Peyer's patch (tissue), 4 donors: ENCODE measurements at regions not wholly inside any gene's neighbourhood (a gene's known extent, or its start where the extent isn't known, plus 50 kb on each side); places are given as distances from the start of the nearest gene placed in this dataset.

ENCODE experiments used
- POLR2A ChIP-seq, 2 donors: fragments of 450-650 bp; IDR thresholded peaks; one replicate each; pipeline ENCODE4 v1.5.1; 2017; ENCODE audit warnings: antibody characterized with exemption in 2 of 2, mild to moderate bottlenecking in 2 of 2, moderate library complexity in 2 of 2
- TF ChIP-seq, protein P1 (sequence below), 6 experiments: fragments of 450-650 bp in 4 of 6; fragments of 200-600 bp in 2 of 6; sonication (generic) in 1 of 6; IDR thresholded peaks; one replicate each; pipeline ENCODE4 v1.5.1; 2017 to 2019; ENCODE audit warnings: antibody characterized with exemption in 6 of 6, mild to moderate bottlenecking in 3 of 6, moderate library complexity in 1 of 6

DNA sequence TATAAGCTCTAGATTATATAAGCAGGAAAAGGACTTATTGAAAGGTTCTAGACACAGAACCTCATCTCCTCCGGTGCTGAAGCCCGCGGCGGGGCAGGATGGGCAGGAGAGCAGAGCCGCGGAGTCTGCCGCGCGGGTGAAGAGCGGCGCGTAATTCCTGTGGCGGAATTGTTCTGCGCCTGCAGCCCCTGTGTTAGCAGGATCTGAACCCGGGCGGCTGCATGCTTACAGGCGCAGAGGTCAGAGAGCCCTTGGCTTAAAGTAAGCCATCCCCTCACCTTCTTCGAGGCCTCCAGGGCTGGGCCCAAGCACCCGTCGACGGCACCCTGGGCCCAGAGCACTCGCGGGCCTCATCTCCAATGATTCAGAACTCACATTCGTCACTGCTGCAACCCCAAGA, 89.3 kb downstream of the FASLG start:
- TF ChIP-seq POLR2A (IDR thresholded peaks at IDR 0.05), result no peak
- TF ChIP-seq, protein P1, sequence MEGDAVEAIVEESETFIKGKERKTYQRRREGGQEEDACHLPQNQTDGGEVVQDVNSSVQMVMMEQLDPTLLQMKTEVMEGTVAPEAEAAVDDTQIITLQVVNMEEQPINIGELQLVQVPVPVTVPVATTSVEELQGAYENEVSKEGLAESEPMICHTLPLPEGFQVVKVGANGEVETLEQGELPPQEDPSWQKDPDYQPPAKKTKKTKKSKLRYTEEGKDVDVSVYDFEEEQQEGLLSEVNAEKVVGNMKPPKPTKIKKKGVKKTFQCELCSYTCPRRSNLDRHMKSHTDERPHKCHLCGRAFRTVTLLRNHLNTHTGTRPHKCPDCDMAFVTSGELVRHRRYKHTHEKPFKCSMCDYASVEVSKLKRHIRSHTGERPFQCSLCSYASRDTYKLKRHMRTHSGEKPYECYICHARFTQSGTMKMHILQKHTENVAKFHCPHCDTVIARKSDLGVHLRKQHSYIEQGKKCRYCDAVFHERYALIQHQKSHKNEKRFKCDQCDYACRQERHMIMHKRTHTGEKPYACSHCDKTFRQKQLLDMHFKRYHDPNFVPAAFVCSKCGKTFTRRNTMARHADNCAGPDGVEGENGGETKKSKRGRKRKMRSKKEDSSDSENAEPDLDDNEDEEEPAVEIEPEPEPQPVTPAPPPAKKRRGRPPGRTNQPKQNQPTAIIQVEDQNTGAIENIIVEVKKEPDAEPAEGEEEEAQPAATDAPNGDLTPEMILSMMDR (IDR thresholded peaks at IDR 0.05), result no peak
